GM18508 (cell line): ENCODE measurements at regions not wholly inside any gene's neighbourhood (a gene's known extent, or its start where the extent isn't known, plus 50 kb on each side); places are given as distances from the start of the nearest gene placed in this dataset.
"Not testable (repeated sequence)": the region's sequence is repeated elsewhere in the genome, so short reads cannot be mapped to it uniquely, and the experiment has no call there.

Source experiments
- ATAC-seq: cut with Tn5 transposase; IDR thresholded peaks from one replicate; pipeline ENCODE4 v1.9.1; 2021; ENCODE audit warnings: moderate number of reproducible peaks; ENCODE audit not compliant: insufficient read depth, unreplicated experiment

DNA sequence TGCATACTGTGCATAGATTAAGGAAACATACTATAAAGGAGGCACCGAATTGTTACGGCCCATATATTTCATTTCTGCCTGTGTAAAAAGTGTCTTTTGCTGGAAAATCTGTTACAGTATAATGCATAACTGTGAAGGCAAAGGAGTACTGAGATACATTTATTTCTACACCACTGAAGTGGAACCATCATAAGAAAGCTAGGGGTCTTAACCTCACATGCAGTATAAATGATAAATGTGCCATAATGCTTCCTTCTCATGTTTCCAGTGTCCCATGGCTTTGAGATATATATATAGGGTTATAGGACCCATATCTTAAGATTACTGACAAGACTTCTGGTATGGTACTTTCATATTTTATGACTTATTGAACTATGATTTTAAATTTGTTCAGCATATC, 713.8 kb upstream of the PABPC4L start:
- ATAC-seq: no peak

DNA sequence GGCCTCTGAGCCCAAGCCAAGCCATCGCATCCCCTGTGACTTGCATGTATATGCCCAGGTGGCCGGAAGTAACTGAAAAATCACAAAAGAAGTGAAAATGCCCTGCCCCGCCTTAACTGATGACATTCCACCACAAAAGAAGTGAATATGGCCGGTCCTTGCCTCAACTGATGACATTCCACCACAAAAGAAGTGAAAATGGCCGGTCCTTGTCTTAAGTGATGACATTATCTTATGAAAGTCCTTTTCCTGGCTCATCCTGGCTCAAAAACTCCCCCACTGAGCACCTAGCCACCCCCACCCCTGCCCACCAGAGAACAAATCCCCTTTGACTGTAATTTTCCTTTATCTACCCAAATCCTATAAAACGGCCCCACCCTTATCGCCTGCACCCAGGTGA, 712.7 kb upstream of the PABPC4L start:
- not testable (repeated sequence) for ATAC-seq

GRCh38 chr4:134911941-134912340, 710.4 kb upstream of the PABPC4L start:
- ATAC-seq: no peak

DNA sequence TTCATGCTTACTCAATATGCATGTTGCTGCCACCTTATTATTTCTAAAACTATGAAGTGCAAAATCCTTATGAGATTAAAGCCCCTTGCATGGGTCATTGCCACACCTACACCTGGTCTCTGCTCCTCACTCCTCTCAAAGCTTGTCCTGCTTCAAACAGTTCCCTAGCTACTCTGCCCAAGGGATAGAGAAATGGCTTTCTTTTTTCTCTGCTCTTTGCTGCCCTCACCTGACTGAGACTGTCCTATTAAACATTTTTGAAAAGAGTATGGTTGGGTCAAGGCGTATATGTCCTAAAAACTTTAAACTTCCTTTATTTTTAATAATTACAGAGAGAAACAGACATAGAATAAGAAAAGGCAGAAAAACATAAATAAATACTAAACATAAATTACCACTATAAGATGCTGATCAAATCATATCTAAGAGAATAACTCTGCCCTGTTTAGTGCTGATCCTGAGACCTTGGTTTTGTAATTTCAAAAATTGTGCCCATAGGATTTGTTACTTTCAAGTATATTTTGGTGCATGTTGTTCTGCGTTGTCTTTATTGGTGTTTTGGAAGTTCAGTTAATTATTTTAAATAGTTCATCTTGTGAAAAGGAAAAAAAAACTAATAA, 704.9 kb upstream of the PABPC4L start:
- no peak for ATAC-seq

GRCh38 chr4:134905061-134905460, 703.5 kb upstream of the PABPC4L start:
- ATAC-seq: no peak

DNA sequence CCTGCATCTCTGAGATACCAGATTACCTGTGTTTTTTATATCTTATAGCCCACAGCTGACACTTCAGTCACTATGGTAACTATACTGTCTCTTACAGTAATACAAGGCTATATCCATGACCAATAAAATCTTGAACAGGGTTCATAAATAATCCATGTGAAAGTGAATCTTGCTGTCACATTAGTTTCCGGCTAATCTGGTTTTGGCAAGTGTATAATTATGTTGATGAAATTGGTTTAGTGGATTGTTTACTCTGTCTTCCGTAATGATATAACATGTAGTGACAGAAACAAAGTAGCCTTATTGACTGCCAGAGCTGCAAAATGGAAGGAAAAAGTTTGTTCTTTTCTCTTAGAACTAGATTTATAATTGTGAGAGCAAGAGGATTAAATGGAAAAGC, 686.6 kb upstream of the PABPC4L start:
- no peak for ATAC-seq

GRCh38 chr4:134885436-134885835, 683.8 kb upstream of the PABPC4L start:
- no peak for ATAC-seq

DNA sequence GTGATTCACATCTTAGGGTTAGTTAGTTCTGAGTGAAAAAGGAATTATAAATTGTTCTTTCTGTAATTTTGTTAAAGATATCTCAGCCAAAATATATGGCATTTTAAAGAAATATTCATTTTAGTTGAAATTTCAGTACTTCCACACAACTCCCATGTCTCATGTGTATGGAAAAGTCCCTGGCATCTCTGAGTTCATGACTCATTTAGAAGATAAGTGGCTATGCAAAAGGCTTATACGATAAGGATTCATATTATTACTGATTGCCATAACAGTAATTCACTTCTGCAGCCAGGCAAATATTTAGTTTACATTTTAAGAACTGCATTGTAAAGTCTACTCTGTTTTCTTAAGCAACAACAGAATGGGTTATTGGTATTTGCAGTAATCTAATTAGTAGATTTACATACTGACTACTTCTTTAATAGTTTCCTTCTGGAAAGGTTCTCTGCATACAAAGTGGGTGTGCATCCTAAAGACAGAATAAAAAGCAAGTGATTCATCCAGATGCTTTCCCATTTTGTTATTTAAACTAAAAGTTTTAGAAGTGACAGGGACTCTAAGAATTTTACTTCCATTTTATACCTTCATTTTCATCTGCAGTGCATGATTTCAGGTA, 682.4 kb upstream of the PABPC4L start:
- ATAC-seq: no peak

DNA sequence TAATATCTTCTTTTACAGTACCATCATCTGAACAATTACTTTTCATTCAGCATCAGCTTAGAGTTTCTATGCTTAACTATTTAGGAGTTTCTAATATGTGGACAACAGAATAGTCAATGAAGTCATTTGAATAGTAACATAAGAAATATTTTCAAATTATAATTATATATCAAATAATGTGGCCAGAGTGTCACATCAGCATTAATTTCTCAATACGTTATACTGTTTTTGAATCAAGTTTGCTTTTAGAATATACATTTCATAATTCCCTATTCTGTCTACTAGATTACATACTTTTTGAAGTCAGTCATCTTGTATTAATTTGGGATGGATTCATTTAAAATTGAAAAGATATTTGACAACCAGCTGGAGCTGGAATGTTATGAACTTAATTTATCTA, 677.4 kb upstream of the PABPC4L start:
- no peak for ATAC-seq

GRCh38 chr4:134867027-134867426, 665.4 kb upstream of the PABPC4L start:
- no peak for ATAC-seq

DNA sequence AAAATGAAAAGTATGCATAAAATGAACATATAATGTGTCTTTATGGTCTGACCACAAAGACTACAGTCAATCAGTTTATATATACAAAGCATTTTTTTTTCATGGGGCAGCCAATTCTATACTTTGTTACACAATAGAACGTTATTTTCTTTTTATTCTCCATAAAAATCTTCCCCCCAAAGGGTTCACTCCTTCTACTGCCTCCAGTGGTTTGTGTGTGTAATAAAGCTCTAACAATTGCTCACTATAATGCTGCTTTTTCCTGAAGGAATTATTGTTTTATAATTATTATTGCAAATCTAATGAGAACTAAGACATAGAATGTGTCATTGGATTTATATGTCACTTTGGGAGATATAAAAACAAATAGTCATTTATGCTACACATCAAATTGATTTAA, 664.1 kb upstream of the PABPC4L start:
- no peak for ATAC-seq

GRCh38 chr4:134862116-134862515, 660.5 kb upstream of the PABPC4L start:
- no peak for ATAC-seq

DNA sequence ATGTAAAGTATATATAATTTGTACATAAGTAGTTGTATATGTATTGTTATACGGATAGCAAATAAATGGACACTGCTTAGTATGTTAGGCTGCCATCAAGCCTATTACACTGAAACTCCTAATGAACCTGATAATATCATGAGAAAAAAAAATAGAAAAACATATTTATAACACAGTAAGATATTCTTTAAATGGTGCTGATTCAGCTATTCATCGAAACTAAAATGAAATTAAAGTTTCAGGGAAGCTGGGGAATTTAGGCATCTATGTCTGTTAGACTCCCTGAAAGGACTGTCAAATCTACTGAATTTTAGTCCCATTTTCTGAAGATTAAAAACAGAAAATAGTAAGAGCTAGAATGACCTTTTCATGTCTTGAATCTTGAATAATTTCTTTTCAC, 647.1 kb upstream of the PABPC4L start:
- no peak for ATAC-seq

- not testable (repeated sequence) for ATAC-seq
Measured at GRCh38 chr4:134830741-134831140, 629.2 kb upstream of the PABPC4L start.

GRCh38 chr4:134812611-134813010, 611.0 kb upstream of the PABPC4L start:
- no peak for ATAC-seq

DNA sequence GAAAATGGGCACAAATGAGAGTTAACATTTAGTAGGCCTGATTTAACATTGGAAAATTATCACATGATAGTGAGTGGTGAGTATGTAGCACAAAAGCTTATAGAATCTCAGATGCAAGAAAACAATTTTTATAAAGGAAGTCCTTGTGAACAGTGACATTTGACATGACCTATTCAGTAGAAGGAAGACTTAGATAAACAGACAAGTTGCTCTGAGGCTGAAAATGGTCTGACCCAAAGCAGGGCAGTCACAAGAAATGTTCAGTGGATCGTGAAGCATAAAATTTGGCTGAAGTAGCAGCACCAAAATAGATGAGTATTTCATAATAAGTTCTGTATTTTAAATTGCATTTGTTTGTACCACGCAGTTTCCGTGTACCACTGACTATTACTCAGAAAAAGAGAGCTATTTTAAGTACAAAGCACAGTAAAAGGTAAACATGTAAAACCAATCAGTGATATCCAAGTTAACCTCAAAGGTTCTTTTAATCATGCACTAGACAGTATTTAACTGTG, 605.7 kb upstream of the PABPC4L start:
- no peak for ATAC-seq

- no peak for ATAC-seq
Measured at GRCh38 chr4:134798573-134798972, 597.0 kb upstream of the PABPC4L start.

- ATAC-seq: no peak
Measured at GRCh38 chr4:134787315-134787714, 585.7 kb upstream of the PABPC4L start.

- no peak for ATAC-seq
Measured at GRCh38 chr4:134780244-134780643, 578.7 kb upstream of the PABPC4L start.

DNA sequence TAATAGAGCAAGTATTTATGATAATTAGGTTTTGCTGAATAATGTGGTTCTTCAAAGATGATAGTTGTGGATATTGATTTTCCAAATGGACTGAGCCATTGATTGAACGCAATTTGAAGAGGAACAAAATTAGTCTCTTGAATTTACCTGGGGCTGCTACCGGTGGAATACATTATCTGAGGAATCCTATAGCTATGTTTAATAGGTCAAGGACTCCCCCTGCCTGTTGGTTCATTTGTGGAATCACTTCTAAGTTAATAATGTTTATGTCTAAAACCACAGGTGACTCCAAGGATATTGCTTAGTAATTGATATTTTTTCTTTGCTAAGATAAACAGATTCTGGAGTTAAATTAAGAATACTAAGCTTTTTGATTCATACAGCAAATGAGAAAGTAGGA, 576.0 kb upstream of the PABPC4L start:
- ATAC-seq: no peak

DNA sequence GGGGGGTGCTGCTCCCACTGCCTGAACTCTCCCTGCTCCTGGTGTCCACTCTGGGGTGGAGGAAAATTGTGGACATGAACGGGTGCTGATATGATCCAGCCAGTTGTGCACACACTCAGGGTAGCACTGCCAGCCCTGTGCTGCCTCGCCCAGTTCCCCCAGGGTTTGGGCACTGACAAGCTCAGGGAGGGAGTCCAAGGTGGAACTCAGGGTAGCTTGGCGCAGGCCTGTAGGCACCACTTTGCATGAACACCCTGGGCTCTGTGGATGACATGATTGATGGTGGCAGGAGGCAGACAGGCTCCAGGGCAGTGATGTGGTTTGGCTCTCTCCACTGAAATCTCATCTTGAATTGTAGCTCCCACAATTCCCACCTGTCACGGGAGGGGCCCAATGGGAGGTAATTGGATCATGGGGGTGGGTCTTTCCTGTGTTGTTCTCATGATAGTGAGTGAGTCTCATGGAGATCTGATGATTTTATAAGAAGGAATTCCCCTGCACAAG, 572.0 kb upstream of the PABPC4L start:
- no peak for ATAC-seq

- ATAC-seq: no peak
Measured at GRCh38 chr4:134762053-134762452, 560.5 kb upstream of the PABPC4L start.
